ENCODE measurements at regions not wholly inside any gene's neighbourhood (a gene's known extent, or its start where the extent isn't known, plus 50 kb on each side); places are given as distances from the start of the nearest gene placed in this dataset.
"Not testable (repeated sequence)": the region's sequence is repeated elsewhere in the genome, so short reads cannot be mapped to it uniquely, and the experiment has no call there.

- DNase-seq (ENCODE audit: low spot score) = no peak
Measured at GRCh38 chr12:73678335-73678734, 859.3 kb upstream of the ATXN7L3B start.

GRCh38 chr12:73699318-73699717 lies 838.3 kb upstream of the ATXN7L3B start:
- no peak for DNase-seq (ENCODE audit: low spot score)

GRCh38 chr12:73714655-73715054 lies 823.0 kb upstream of the ATXN7L3B start:
- DNase-seq (ENCODE audit: low spot score) = no peak

GRCh38 chr12:73716143-73716542 lies 821.5 kb upstream of the ATXN7L3B start:
- not testable (repeated sequence) for DNase-seq (ENCODE audit: low spot score)

DNA sequence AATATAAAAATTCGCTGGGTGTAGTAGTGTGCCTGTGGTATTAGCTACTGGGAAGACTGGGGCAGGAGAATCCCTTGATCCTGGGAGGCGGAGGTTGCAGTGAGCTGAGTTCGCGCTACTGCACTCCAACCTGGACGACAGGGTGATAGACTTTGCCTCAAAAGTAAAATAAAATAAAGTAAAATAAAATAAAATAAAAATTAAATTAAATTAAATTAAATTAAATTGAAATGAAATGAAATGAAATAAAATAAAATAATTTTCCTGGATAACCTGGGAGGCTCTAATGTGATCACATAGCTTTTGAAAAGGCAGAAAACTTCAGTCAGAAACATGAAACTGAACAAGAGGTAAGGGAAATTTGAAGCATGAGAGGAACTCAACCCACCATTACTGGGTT lies 818.4 kb upstream of the ATXN7L3B start:
- DNase-seq (ENCODE audit: low spot score) = no peak

- no peak for DNase-seq (ENCODE audit: low spot score)
Measured at GRCh38 chr12:73726881-73727280, 810.8 kb upstream of the ATXN7L3B start.

DNA sequence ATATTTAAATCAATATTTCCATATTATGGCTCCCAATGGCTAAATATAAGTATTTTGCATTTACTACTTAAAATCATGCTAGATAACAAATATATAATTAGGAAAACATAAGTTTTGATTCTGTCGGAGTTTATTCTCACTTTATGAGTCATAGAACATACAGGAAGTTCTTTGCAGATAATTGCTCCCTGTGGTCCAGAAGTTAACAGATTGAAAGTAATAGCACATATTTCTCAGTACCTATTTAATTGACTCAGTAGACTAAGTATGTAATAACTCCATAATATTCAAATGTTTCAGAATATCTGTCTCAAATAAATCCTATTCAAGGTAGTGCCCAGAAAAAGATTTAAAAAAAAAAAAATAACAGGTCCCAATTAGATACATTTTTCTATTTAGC lies 806.0 kb upstream of the ATXN7L3B start:
- DNase-seq (ENCODE audit: low spot score) = no peak

DNA sequence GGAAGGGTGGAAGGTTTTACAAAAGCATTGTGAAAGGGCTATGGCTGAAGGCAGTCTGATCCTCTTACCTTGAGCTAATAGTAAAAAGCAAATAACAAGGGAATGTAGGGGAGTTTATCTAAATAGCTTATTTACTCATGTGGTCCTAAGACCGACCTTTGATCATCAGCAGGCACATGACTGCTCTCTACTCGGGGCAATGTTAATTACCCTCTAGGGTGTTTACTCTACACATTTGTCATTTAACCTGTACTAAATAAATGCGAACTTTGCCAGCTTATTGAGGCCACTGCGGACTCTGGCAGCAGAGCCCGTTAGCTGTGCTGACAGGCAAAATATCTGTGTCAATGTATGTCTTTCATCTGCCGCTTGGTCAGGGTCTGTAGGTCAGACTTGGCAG lies 768.3 kb upstream of the ATXN7L3B start:
- peak; percentile 15 for DNase-seq (ENCODE audit: low spot score)

GRCh38 chr12:73798523-73798922 lies 739.1 kb upstream of the ATXN7L3B start:
- no peak for DNase-seq (ENCODE audit: low spot score)

- DNase-seq (ENCODE audit: low spot score) = no peak
Measured at GRCh38 chr12:73815072-73815645, 722.5 kb upstream of the ATXN7L3B start.

- no peak for DNase-seq (ENCODE audit: low spot score)
Measured at GRCh38 chr12:73817161-73817560, 720.5 kb upstream of the ATXN7L3B start.

GRCh38 chr12:73833746-73834145 lies 703.9 kb upstream of the ATXN7L3B start:
- DNase-seq (ENCODE audit: low spot score) = no peak

- no peak for DNase-seq (ENCODE audit: low spot score)
Measured at GRCh38 chr12:73841963-73842362, 695.7 kb upstream of the ATXN7L3B start.

DNA sequence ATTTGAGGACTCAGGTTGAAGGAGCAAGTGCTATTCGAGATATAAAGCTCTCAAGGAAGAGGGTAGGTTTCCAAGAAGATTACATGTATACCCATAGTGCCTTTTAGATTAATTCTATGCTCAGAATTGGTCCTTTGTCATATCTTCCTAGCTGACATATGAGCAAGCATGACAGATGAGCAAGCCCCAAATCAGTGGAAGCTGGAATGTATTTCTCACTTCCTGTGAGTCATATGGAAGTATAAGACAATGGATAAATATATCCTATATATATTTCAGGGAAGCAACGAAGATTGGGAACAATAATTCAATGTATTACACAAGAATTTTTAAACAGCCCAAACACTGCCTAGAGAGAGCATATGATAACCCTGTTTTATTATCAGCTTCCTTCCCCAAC lies 674.1 kb upstream of the ATXN7L3B start:
- DNase-seq (ENCODE audit: low spot score) = no peak

- no peak for DNase-seq (ENCODE audit: low spot score)
Measured at GRCh38 chr12:73867147-73867546, 670.5 kb upstream of the ATXN7L3B start.

GRCh38 chr12:73877291-73877690 lies 660.3 kb upstream of the ATXN7L3B start:
- not testable (repeated sequence) for DNase-seq (ENCODE audit: low spot score)

GRCh38 chr12:73892201-73892600 lies 645.4 kb upstream of the ATXN7L3B start:
- DNase-seq (ENCODE audit: low spot score) = no peak

DNA sequence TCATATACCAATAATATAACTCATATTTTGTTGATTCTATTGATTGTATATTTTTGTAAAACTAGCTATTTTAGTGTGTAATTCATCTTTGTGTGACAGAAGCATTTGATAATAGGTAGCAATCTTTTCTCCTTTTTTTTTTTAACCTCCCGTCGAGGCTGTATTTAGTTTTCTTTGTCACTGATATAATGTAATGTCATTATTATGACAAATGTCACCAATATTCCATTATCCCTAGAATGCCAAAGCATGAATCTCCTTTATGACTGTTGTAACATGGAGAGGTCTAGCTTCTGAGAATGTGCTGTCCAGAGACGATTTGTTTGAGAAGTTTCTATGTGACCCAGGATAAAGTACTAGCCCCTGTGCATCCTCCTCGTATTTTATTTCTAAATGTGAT lies 639.0 kb upstream of the ATXN7L3B start:
- DNase-seq (ENCODE audit: low spot score) = no peak

DNA sequence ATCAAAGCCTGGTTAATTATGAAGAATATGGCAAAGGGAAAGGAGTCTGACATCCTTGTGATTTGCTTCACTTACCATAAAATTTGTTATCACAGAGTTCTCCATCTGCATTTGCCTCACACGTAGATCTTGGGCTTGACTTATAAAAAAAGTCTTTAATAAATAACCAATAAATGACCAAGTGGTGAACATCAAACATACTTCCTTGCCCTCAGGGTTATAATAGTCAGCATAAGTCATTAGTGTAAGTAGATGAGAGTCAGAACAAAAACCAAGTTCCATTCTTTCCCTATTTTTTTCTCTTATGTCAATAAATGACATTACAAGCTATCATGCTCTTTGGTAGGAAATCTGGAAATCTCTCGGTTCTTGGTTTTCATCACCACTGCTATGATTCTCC lies 635.4 kb upstream of the ATXN7L3B start:
- no peak for DNase-seq (ENCODE audit: low spot score)

DNA sequence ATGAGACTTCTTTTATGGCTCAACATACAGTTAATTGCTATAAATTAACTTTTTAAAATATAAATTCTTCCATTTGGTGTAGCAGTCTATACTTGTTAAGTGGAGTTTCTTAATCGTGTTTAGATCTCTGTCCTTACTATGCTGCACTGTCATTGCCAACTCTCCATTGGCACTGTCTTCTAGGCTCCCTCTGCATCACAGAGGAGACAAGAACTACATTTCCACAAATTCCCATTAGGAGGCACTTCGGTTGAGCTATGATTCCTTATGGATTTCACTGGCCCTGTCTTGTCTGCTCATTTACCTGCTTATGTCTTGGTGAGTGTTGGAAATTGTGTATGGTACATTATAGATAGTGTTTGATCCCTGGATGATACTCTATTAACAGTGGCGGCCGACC lies 630.9 kb upstream of the ATXN7L3B start:
- no peak for DNase-seq (ENCODE audit: low spot score)

GRCh38 chr12:73935817-73936216 lies 601.8 kb upstream of the ATXN7L3B start:
- DNase-seq (ENCODE audit: low spot score) = peak; percentile 6

DNA sequence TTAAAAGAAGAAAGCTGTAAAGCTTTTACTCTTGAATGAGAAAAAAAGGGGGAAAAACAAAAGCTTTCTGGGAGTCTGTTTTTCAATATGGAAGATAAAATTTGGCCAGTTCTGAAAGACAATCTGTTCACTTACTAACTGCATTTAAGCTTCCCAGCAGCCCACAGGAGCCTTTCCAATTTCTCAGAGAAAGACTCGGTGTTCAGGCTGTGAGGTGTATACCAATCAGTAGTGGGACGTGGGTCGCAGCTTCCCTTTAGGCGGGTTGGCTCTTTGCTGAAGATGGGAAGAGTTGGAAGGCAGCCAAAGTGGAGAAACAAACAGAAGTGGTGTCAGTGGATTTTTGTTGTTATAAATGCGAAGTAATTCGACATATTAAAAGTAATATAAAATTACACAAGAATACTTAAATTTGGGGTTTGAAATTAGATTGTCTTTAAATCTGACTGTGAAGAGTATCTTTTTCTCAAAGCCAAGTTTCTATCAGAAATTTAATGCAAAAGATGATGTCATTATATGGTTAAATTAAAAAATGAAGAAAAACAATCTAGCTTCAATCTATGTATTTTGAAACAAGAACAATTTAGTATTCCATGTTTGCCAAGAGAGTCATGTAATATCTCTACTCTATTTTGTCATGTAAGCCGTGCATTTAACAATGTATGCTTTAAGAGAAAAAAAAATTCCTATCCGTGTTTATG lies 590.2 kb upstream of the ATXN7L3B start:
- no peak for DNase-seq (ENCODE audit: low spot score)

DNA sequence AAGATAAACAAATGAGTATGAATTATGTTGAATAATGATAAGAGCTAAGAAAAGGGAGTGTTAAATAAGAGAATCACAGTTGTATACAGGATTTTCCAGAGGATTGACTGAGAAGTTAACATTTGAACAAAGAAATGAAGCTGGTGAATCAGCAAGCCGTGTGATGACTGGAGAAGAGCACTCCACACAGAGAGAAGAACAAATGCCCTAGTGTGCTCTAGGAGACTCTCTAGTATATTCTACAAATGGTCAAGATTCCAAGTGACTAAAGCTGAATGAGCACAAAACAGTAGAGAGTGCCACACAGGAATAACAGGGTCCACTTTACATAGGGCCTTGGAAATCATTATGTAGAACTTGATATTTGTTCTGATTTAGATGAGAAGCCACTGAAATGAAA lies 587.1 kb upstream of the ATXN7L3B start:
- no peak for DNase-seq (ENCODE audit: low spot score)

All from HuH-7 (cell line).